Kidney epithelial cell (primary cell): ENCODE measurements at regions not wholly inside any gene's neighbourhood (a gene's known extent, or its start where the extent isn't known, plus 50 kb on each side); places are given as distances from the start of the nearest gene placed in this dataset.
"Not testable (repeated sequence)": the region's sequence is repeated elsewhere in the genome, so short reads cannot be mapped to it uniquely, and the experiment has no call there.

Experiments
- DNase-seq: peaks from one replicate; pipeline ENCODE4 v3.0.0-alpha.2; 2010; ENCODE audit warnings: low read depth
- H3K27me3 ChIP-seq: 2 replicates; pipeline ENCODE4 v1.6.0; 2011; ENCODE audit warnings: low read length; ENCODE audit not compliant: control insufficient read depth, insufficient read depth
- H3K36me3 ChIP-seq: 2 replicates; pipeline ENCODE4 v1.5.1; 2011; ENCODE audit warnings: low read length; ENCODE audit not compliant: control insufficient read depth, insufficient read depth
- H3K4me3 ChIP-seq: 2 replicates; pipeline ENCODE4 v1.5.1; 2011; ENCODE audit warnings: low read depth, mild to moderate bottlenecking, control low read depth, low read length
- TF ChIP-seq, protein P1 (sequence below): IDR thresholded peaks from 2 replicates; pipeline ENCODE4 v1.5.1; 2011; ENCODE audit warnings: mild to moderate bottlenecking, moderate library complexity, low read length, control low read depth, inconsistent platforms; ENCODE audit not compliant: insufficient read depth, poor library complexity, severe bottlenecking

- peak; percentile 60 for DNase-seq
- TF ChIP-seq, protein P1, sequence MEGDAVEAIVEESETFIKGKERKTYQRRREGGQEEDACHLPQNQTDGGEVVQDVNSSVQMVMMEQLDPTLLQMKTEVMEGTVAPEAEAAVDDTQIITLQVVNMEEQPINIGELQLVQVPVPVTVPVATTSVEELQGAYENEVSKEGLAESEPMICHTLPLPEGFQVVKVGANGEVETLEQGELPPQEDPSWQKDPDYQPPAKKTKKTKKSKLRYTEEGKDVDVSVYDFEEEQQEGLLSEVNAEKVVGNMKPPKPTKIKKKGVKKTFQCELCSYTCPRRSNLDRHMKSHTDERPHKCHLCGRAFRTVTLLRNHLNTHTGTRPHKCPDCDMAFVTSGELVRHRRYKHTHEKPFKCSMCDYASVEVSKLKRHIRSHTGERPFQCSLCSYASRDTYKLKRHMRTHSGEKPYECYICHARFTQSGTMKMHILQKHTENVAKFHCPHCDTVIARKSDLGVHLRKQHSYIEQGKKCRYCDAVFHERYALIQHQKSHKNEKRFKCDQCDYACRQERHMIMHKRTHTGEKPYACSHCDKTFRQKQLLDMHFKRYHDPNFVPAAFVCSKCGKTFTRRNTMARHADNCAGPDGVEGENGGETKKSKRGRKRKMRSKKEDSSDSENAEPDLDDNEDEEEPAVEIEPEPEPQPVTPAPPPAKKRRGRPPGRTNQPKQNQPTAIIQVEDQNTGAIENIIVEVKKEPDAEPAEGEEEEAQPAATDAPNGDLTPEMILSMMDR = no peak
- Histone ChIP-seq H3K4me3 (no peak overlapping the region), H3K27me3 (peaks cover 2% of the 10 kb centered on the region), H3K36me3 (no peaks in the 10 kb centered on the region)
Measured at GRCh38 chr9:75197561-75197960, 109.2 kb downstream of the OSTF1 start.

- TF ChIP-seq, protein P1 = no peak
- no peak overlapping the region for H3K4me3 ChIP-seq
- no peak for DNase-seq
- peaks cover 2% of the 10 kb centered on the region for H3K27me3 ChIP-seq
- H3K36me3 ChIP-seq = no peaks in the 10 kb centered on the region
Measured at GRCh38 chr9:75198436-75198835, 110.1 kb downstream of the OSTF1 start.

- TF ChIP-seq, protein P1 = peak; percentile 49
- peaks cover 2% of the 10 kb centered on the region for H3K27me3 ChIP-seq
- H3K36me3 ChIP-seq = no peaks in the 10 kb centered on the region
- H3K4me3 ChIP-seq = no peak overlapping the region
- DNase-seq = no peak
Measured at GRCh38 chr9:75200892-75201470, 112.7 kb downstream of the OSTF1 start.

DNA sequence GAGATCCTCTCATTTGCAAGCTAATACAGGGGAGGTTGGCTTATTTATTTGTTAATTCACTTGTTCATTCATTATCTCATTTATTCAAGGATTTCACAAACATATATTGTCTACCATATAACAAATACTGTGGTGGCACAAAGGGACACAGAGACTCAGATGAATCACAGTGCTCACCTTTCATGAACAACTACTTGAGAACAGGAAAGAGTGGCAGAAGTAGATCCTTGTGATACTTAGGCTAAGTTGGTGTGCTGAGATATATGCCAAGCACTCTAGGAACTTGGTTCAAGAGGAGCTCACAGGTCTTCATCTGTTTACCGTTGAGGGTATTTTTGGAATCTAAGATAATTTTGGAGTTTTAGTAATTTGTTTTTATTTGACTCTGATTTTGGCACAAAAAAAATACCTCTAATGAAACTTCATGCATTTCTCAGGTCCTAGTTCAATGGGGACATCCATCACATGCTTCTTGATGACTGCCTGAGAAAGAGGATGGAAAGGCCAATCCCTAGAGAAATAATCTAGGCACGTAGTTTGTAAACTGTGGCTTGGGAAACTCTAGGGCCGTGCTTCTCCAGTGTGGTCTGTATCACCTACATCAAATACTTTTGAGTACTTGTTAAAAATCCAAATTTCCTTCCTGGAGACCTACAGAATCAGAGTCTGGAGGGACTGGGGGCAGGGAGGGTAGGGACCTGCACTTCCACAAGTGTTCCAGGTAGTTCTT, 113.3 kb downstream of the OSTF1 start:
- no peak for DNase-seq
- peaks cover 2% of the 10 kb centered on the region for H3K27me3 ChIP-seq
- no peak overlapping the region for H3K4me3 ChIP-seq
- TF ChIP-seq, protein P1 = no peak
- no peaks in the 10 kb centered on the region for H3K36me3 ChIP-seq

- not testable (repeated sequence) for DNase-seq, H3K27me3 ChIP-seq
Measured at GRCh38 chr9:75207997-75208396, 119.7 kb downstream of the OSTF1 start.

DNA sequence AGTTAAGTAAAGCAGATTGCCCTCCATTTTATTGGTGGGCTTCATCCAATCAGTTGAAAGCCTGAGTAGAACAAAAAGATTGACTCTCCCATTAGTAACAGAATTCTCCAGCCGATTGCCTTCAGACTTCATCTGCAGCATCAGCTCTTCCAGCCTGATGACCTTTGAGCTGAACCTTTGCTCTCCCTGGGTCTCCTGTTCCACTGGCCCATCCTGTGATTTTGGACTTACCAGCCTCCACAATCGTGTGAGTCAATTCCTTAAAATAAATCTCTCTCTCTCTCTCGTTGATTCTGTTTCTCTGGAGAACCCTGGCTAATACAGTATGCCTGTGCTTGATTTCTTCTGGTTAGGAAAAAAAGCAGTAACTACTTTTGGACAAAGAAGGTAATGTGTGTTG, 121.9 kb downstream of the OSTF1 start:
- no peak for DNase-seq
- H3K36me3 ChIP-seq = no peaks in the 10 kb centered on the region
- H3K4me3 ChIP-seq = no peak overlapping the region
- H3K27me3 ChIP-seq = no peaks in the 10 kb centered on the region
- TF ChIP-seq, protein P1 = no peak

More at GRCh38 chr9:75207997-75208396, 119.7 kb downstream of the OSTF1 start:
- H3K36me3 ChIP-seq, H3K4me3 ChIP-seq: not testable (repeated sequence)
